SW480 (cell line): ENCODE measurements at regions not wholly inside any gene's neighbourhood (a gene's known extent, or its start where the extent isn't known, plus 50 kb on each side); places are given as distances from the start of the nearest gene placed in this dataset.
"Not testable (repeated sequence)": the region's sequence is repeated elsewhere in the genome, so short reads cannot be mapped to it uniquely, and the experiment has no call there.

Experiments used
- DNase-seq: peaks from one replicate; pipeline ENCODE4 v3.0.0-alpha.2; 2016; ENCODE audit warnings: low spot score

- no peak for DNase-seq
These were observed 1705.5 kb downstream of the SLITRK1 start for GRCh38 chr13:82176751-82177150.

- DNase-seq = no peak
These were observed 1716.7 kb downstream of the SLITRK1 start for GRCh38 chr13:82165396-82166174.

- DNase-seq = not testable (repeated sequence)
These were observed 1717.4 kb downstream of the SLITRK1 start for GRCh38 chr13:82164780-82165395.

GRCh38 chr13:82147526-82147925 is 1734.7 kb downstream of the SLITRK1 start:
- no peak for DNase-seq

GRCh38 chr13:82136880-82137279 is 1745.4 kb downstream of the SLITRK1 start:
- DNase-seq = no peak

- no peak for DNase-seq
These were observed 1753.0 kb downstream of the SLITRK1 start for GRCh38 chr13:82129281-82129680.

- no peak for DNase-seq
These were observed 1763.7 kb downstream of the SLITRK1 start for GRCh38 chr13:82118589-82118988.

- DNase-seq = no peak
These were observed 1765.8 kb downstream of the SLITRK1 start for GRCh38 chr13:82116422-82116989.

GRCh38 chr13:82115391-82115790 is 1766.9 kb downstream of the SLITRK1 start:
- DNase-seq = no peak

GRCh38 chr13:82096256-82096655 is 1755.3 kb upstream of the SPRY2 start:
- no peak for DNase-seq

GRCh38 chr13:82092312-82092711 is 1751.4 kb upstream of the SPRY2 start:
- no peak for DNase-seq

- no peak for DNase-seq
These were observed 1747.9 kb upstream of the SPRY2 start for GRCh38 chr13:82088781-82089180.

- no peak for DNase-seq
These were observed 1735.6 kb upstream of the SPRY2 start for GRCh38 chr13:82076496-82076895.

GRCh38 chr13:82070416-82070815 is 1729.5 kb upstream of the SPRY2 start:
- DNase-seq = no peak

GRCh38 chr13:82062772-82063171 is 1721.8 kb upstream of the SPRY2 start:
- DNase-seq = no peak

GRCh38 chr13:82058364-82058763 is 1717.4 kb upstream of the SPRY2 start:
- no peak for DNase-seq

GRCh38 chr13:82045316-82045715 is 1704.4 kb upstream of the SPRY2 start:
- DNase-seq = not testable (repeated sequence)

- no peak for DNase-seq
These were observed 1695.7 kb upstream of the SPRY2 start for GRCh38 chr13:82036602-82037001.

- DNase-seq = no peak
These were observed 1670.4 kb upstream of the SPRY2 start for GRCh38 chr13:82011355-82011754.

- no peak for DNase-seq
These were observed 1669.9 kb upstream of the SPRY2 start for GRCh38 chr13:82010780-82011179.

GRCh38 chr13:82002710-82003109 is 1661.8 kb upstream of the SPRY2 start:
- no peak for DNase-seq

- DNase-seq = no peak
These were observed 1654.4 kb upstream of the SPRY2 start for GRCh38 chr13:81995316-81995715.

- DNase-seq = no peak
These were observed 1649.7 kb upstream of the SPRY2 start for GRCh38 chr13:81990652-81991051.
